KG1 (cell line): ENCODE measurements at regions not wholly inside any gene's neighbourhood (a gene's known extent, or its start where the extent isn't known, plus 50 kb on each side); places are given as distances from the start of the nearest gene placed in this dataset.
"Not testable (repeated sequence)": the region's sequence is repeated elsewhere in the genome, so short reads cannot be mapped to it uniquely, and the experiment has no call there.

Source experiments
- DNase-seq: peaks from one replicate; lab custom pipeline; 2025; lab: John Stamatoyannopoulos, UW

GRCh38 chr20:53668992-53669391 is 75.4 kb upstream of the ZNF217 start:
- no peak for DNase-seq

- no peak for DNase-seq
Observed at GRCh38 chr20:53666144-53666543, 72.5 kb upstream of the ZNF217 start.

GRCh38 chr20:53664121-53664520 is 70.5 kb upstream of the ZNF217 start:
- DNase-seq, result no peak

- not testable (repeated sequence) for DNase-seq
Observed at GRCh38 chr20:53663521-53663920, 69.9 kb upstream of the ZNF217 start.

GRCh38 chr20:53662595-53662994 is 69.0 kb upstream of the ZNF217 start:
- no peak for DNase-seq

GRCh38 chr20:53660947-53661381 is 67.3 kb upstream of the ZNF217 start:
- DNase-seq, result no peak

GRCh38 chr20:53660078-53660909 is 66.7 kb upstream of the ZNF217 start:
- no peak for DNase-seq

GRCh38 chr20:53658973-53659372 is 65.3 kb upstream of the ZNF217 start:
- no peak for DNase-seq

- no peak for DNase-seq
Observed at GRCh38 chr20:53658322-53658721, 64.7 kb upstream of the ZNF217 start.

- DNase-seq, result no peak
Observed at GRCh38 chr20:53657732-53658131, 64.1 kb upstream of the ZNF217 start.

GRCh38 chr20:53657279-53657678 is 63.6 kb upstream of the ZNF217 start:
- no peak for DNase-seq

- DNase-seq, result no peak
Observed at GRCh38 chr20:53656293-53657202, 62.9 kb upstream of the ZNF217 start.

- DNase-seq, result no peak
Observed at GRCh38 chr20:53655625-53656292, 62.1 kb upstream of the ZNF217 start.

- no peak for DNase-seq
Observed at GRCh38 chr20:53654932-53655624, 61.4 kb upstream of the ZNF217 start.

GRCh38 chr20:53654521-53654920 is 60.9 kb upstream of the ZNF217 start:
- not testable (repeated sequence) for DNase-seq

- no peak for DNase-seq
Observed at GRCh38 chr20:53652859-53653517, 59.3 kb upstream of the ZNF217 start.

- peak; percentile 50 for DNase-seq
Observed at GRCh38 chr20:53652090-53652858, 58.6 kb upstream of the ZNF217 start.

GRCh38 chr20:53649493-53649892 is 55.9 kb upstream of the ZNF217 start:
- not testable (repeated sequence) for DNase-seq

GRCh38 chr20:53647286-53647821 is 53.7 kb upstream of the ZNF217 start:
- no peak for DNase-seq

GRCh38 chr20:53646550-53646949 is 52.9 kb upstream of the ZNF217 start:
- DNase-seq, result no peak
